ENCODE measurements at regions not wholly inside any gene's neighbourhood (a gene's known extent, or its start where the extent isn't known, plus 50 kb on each side); places are given as distances from the start of the nearest gene placed in this dataset.

DNA sequence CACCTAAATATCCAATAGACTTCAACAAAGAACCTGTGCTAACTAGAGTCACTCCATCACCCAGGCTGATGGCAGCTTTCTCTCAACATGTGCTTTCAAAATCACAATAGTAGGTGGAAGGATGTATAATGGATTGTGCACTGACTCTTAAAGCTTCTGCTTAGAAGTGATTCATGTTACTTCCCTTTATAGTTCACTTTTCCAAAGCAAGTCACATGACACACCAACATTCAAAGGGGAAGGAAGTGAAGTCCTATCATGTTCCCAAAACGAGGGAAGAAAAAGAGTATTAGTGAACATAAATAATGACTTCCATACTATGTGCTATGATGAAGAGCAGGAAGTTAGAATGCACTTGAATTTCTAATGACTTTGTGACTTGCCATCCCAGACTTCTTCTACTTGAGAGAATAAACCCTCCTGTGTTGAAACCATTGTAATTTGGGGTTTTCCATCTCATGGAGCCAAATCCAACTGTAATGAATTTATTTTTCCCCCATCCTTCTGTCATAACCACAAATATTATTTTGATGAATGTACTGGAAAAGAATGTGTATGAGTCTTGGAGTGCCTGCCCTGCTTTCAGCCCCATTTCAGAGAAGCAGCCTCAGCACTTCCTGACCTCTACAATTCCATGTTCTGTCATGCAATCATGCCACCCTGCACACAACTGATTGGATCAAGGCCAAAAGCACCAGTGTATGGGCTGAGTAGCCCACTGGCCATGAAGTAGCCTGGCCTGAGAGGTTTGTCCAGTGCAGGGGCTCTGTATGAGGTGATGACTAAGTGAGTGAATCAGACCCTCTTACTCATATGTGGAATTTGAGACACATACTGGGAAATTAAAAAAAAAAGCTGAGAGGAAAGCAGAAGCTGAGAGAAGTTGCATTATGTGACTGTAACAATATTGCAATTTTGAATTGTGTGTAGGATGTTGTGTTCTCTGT, 525.9 kb upstream of the CLINT1 start:
- Mint-ChIP-seq H3K4me3 (no peak overlapping the region), H3K27me3 (peaks cover 3% of the 10 kb centered on the region), H3K4me1 (no peaks in the 10 kb centered on the region), H3K9me3 (peaks cover 10% of the 10 kb centered on the region), H3K27ac (no peak overlapping the region), H3K36me3 (peaks cover 5% of the 10 kb centered on the region)
- ATAC-seq (ENCODE audit: low read depth) (no peak), DNase-seq (ENCODE audit: low spot score in 2 of 2) (no peak)

DNA sequence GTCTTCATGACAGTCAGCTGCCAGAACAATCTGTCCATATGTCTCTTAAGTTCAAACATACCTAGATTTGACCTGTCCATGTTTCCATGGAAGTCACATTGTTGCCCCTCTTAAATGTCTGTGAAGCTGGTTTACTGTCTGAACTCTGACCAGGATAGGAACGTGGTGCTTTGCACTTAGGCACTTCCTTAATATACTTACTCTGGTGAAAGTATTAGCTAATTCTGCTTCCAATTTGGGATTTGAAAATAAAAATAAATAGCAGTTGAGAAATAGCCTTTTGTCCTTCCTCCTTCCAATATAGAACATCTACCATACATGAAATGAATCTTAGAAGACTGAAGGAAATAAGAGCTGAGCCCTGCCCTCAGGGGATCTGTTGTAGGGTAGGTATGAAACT, 524.5 kb upstream of the CLINT1 start:
- DNase-seq (ENCODE audit: low spot score in 2 of 2) (no peak), ATAC-seq (ENCODE audit: low read depth) (no peak)
- Mint-ChIP-seq H3K4me1 (no peaks in the 10 kb centered on the region), H3K9me3 (peaks cover 10% of the 10 kb centered on the region), H3K27ac (no peak overlapping the region), H3K36me3 (peaks cover 5% of the 10 kb centered on the region), H3K4me3 (no peak overlapping the region), H3K27me3 (peaks cover 3% of the 10 kb centered on the region)

DNA sequence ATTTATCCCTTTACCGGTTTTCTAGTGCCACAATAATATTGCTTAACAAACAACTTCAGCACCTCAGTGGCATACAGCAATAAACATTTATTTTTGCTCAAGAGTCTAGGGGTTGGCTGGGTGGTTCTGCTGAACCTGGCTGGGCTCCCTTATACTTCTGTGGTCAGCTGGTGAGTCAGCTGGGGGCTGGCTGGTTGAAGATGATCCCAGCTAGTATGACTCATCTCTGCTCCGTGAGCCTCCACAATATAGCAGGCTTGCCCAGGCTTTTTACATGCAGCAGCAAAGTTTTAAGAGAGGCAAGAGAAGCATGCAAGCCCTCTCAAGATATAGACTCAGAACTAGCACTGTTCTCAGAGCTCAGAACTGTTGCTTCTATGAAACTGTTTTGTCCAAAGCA, 523.5 kb upstream of the CLINT1 start:
- DNase-seq (ENCODE audit: low spot score in 2 of 2): no peak
- Mint-ChIP-seq H3K27me3 (peaks cover 3% of the 10 kb centered on the region), H3K27ac (no peak overlapping the region), H3K4me1 (no peaks in the 10 kb centered on the region), H3K4me3 (no peak overlapping the region), H3K9me3 (peaks cover 12% of the 10 kb centered on the region), H3K36me3 (peaks cover 7% of the 10 kb centered on the region)
- ATAC-seq (ENCODE audit: low read depth): no peak

DNA sequence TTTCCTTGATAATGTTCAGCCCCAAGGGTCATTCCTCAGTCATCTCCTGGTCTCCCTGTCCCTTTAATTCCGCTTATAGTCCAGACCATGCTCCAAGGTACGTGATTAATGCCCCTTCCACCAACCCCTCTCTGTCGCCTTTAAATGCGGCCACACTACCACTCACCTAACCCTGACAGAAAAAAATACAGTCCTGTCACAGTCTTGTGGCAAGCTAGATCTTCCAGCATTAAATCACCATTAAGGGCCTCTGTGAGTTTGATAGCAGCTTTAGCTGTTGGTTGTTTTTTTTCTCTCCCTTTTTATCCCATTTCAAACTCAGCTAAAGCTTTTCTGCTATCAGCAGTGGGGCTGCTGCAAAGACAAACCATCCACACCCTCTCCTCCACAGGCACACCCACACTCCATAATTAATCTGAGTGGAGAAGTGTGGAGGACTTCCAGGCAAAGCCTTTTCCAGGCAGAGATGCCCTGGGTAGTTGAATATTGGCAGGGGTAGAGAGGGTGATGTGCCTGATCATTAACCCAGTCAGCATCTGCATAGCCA, 522.7 kb upstream of the CLINT1 start:
- Mint-ChIP-seq H3K9me3 (peaks cover 12% of the 10 kb centered on the region), H3K4me1 (no peaks in the 10 kb centered on the region), H3K27ac (no peak overlapping the region), H3K4me3 (no peak overlapping the region), H3K27me3 (peaks cover 3% of the 10 kb centered on the region), H3K36me3 (peaks cover 8% of the 10 kb centered on the region)
- no peak for DNase-seq (ENCODE audit: low spot score in 2 of 2)
- ATAC-seq (ENCODE audit: low read depth): no peak

DNA sequence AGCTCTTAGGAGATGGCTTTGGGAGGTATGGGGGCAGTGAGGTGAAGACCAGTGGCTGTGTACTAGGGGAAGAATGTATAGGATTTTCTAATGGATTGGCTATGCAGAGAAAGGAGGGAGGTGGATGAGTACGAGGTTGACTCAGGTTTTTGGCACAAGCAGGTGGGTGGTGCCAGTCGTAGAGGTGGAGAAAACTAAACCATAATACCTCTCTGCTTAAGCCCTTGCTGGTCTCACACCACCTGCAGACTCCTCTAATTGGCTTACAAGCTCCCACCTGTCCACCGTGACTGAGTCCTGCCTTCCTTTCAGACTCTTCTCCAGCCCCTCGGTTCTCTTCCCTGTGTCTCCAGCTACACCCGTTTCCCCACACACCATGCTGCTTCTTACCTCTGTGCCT, 521.7 kb upstream of the CLINT1 start:
- ATAC-seq (ENCODE audit: low read depth) (no peak), DNase-seq (ENCODE audit: low spot score in 2 of 2) (no peak)
- peaks cover 8% of the 10 kb centered on the region for H3K36me3 Mint-ChIP-seq
- no peaks in the 10 kb centered on the region for H3K4me1 Mint-ChIP-seq
- peaks cover 3% of the 10 kb centered on the region for H3K27me3 Mint-ChIP-seq
- H3K9me3 Mint-ChIP-seq: peaks cover 8% of the 10 kb centered on the region
- H3K27ac Mint-ChIP-seq: no peak overlapping the region
- H3K4me3 Mint-ChIP-seq: no peak overlapping the region

DNA sequence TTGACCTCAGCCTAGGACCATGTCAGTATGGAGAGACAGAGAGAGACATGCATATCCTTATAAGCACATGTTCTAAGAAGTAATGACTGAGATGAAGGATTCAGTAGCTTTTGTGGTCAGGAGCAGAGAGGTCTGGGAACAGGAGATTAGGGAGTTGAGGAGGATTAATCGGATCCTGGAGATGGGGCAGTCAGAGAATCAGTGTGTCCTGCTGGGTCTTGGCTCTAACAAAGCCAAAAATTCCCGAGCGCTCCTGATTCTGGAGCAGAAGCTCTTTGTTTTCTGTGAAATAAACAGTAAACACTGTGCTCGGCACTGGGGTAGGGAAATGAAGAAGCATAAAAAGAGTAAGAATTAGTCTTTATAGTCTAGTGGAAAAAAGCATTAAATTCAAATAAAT, 520.0 kb upstream of the CLINT1 start:
- no peak for ATAC-seq (ENCODE audit: low read depth)

DNA sequence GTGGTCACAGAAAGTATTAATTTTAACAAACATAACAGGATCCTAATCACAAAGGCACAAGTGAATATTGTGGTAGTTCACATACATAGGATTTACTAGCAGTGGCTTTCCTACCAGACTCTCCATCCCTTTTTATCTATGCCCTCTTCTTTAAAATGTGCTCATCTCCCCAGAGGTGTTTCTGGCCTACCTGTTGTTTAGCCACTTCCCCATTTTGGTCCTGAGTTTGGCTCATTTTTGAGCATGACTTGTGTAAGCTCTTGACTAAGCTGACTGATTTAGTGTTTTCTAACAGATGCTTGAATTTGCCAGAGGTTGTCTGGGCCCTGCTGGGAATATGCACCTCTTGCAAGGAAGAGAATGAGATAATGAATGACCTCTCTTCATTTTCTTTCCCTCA, 517.7 kb upstream of the CLINT1 start:
- Mint-ChIP-seq H3K36me3 (peaks cover 3% of the 10 kb centered on the region), H3K27ac (no peak overlapping the region), H3K4me1 (no peaks in the 10 kb centered on the region), H3K4me3 (no peak overlapping the region), H3K27me3 (peaks cover 3% of the 10 kb centered on the region), H3K9me3 (peaks cover 2% of the 10 kb centered on the region)
- DNase-seq (ENCODE audit: low spot score in 2 of 2) (no peak), ATAC-seq (ENCODE audit: low read depth) (peak; percentile 64)

More for the DNA sequence above, 520.0 kb upstream of the CLINT1 start:
- Mint-ChIP-seq H3K4me3 (no peak overlapping the region), H3K4me1 (no peaks in the 10 kb centered on the region), H3K27ac (no peak overlapping the region), H3K9me3 (peaks cover 4% of the 10 kb centered on the region), H3K27me3 (peaks cover 3% of the 10 kb centered on the region), H3K36me3 (peaks cover 4% of the 10 kb centered on the region)
- no peak for DNase-seq (ENCODE audit: low spot score in 2 of 2)

DNA sequence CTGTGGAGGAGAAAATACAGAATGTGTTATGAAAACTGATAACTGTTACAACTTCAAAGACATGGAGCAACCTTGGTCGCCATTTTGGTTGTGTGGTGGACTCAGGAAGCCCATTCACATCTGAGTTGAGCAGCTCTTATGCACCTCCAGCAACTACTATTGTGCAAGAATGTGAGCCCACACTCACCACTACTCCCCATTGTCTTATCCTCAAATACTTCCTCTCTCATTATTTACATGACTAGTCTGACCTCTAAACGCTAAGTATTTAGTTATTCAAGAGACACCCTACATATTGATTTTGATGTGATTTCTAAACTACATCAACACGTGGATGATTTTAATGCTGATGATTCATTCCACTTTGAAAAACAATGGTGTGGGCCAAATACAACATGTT, 516.6 kb upstream of the CLINT1 start:
- Mint-ChIP-seq H3K4me1 (no peaks in the 10 kb centered on the region), H3K9me3 (peaks cover 2% of the 10 kb centered on the region), H3K36me3 (peaks cover 3% of the 10 kb centered on the region), H3K27me3 (peaks cover 3% of the 10 kb centered on the region), H3K4me3 (no peak overlapping the region), H3K27ac (no peak overlapping the region)
- ATAC-seq (ENCODE audit: low read depth) (no peak), DNase-seq (ENCODE audit: low spot score in 2 of 2) (no peak)

DNA sequence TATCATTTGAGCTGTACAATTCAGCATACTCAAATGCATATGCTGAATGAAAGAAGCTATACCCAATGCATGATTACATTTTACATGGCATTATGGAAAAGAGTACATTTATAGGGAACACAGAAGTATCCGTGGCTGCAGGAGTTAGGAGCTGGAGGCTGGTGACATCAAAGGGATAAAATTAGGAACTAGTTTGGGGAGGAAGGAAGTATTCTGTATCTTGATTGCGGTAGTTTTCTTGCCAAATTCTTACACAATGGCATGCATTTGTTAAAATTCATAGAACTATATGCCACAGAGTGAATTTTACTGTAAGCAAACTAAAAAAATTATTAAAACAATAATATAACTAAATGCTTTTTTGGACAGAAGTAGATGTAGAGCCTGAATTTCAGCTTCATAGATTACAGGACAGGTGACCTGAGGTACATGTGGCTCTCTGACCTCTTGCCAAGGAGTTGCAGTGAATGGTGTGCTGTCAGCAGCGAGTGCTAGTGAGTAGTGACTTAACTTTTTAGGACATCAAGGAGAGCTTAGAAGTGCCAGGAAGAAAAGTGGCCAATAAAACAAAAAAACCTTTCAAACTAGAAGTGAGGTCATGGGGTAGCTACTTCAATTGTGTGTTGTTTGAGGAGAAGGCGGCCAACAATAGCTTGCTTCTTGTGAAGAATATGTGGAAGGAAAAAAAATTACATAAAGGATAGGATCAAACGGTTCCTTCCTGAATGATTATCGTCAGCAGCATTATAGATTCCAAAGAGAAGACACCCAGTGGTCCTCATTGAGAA, 514.9 kb upstream of the CLINT1 start:
- H3K27ac Mint-ChIP-seq: no peak overlapping the region
- H3K4me3 Mint-ChIP-seq: no peak overlapping the region
- H3K4me1 Mint-ChIP-seq: no peaks in the 10 kb centered on the region
- no peak for DNase-seq (ENCODE audit: low spot score in 2 of 2)
- no peak for ATAC-seq (ENCODE audit: low read depth)
- no peaks in the 10 kb centered on the region for H3K27me3 Mint-ChIP-seq
- peaks cover 3% of the 10 kb centered on the region for H3K36me3 Mint-ChIP-seq
- H3K9me3 Mint-ChIP-seq: peaks cover 2% of the 10 kb centered on the region

DNA sequence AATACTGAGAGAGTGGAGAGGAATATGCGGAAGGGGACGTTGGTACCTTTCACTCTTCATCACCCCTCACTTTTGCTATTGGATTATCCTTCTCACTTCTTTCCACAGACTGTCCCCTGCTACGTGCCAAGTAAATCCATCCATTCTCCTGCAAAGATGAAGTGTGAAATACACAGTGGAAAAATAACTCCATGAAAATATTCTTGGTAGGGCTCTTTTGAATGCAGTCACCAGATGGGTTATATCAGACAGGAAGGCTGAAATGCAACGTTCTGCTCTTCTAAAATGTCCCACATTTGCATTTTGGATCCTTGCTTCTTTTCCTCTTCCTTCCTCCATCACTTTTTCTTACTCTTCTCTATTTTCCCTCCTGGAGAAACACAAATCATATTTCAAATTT, 510.3 kb upstream of the CLINT1 start:
- Mint-ChIP-seq H3K27me3 (no peaks in the 10 kb centered on the region), H3K4me1 (no peaks in the 10 kb centered on the region), H3K4me3 (no peak overlapping the region), H3K36me3 (no peaks in the 10 kb centered on the region), H3K27ac (no peak overlapping the region), H3K9me3 (no peaks in the 10 kb centered on the region)
- no peak for ATAC-seq (ENCODE audit: low read depth)
- DNase-seq (ENCODE audit: low spot score in 2 of 2): no peak

DNA sequence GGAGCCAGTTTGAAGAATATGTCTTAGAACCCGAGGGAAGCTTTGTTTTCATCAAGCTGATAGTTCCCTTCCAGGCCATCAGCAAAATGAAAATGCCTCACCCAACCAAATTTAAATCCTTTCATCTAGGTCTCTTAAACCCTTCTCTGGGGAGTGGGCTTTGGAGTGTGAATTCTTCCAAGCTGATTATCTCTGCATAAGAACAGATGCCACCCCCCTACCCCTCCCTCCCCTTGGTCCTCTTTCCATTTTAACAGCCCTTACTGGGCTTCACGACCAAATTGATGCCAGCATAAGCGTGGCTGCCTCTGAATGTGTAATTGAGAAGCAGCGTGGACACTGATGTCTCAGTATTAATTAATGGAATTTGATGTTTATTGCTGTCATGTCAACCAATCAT, 509.7 kb upstream of the CLINT1 start:
- DNase-seq (ENCODE audit: low spot score in 2 of 2): no peak
- Mint-ChIP-seq H3K4me3 (no peak overlapping the region), H3K36me3 (no peaks in the 10 kb centered on the region), H3K4me1 (no peaks in the 10 kb centered on the region), H3K27me3 (no peaks in the 10 kb centered on the region), H3K27ac (no peak overlapping the region), H3K9me3 (no peaks in the 10 kb centered on the region)
- ATAC-seq (ENCODE audit: low read depth): no peak

DNA sequence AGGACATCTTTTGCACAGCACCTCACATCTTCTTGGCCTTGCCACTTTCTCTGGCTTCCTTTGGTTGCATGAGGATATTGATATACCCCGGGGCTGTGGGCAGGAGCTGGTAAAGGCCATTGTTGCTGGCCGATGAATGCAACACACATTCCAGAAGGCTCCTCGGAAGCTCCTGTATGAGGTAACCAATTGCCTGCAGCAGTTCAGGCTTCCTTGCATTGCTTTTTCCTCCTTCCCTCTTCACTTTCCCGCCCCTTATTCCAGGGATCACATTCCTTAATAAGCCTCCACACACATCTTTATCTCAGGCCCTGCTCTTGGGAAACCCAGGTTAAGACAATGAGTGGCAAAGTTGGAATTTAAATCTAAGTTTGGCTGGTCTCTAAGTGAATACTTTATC, 505.4 kb upstream of the CLINT1 start:
- no peaks in the 10 kb centered on the region for H3K9me3 Mint-ChIP-seq
- no peak for DNase-seq (ENCODE audit: low spot score in 2 of 2)
- no peak overlapping the region for H3K27ac Mint-ChIP-seq

DNA sequence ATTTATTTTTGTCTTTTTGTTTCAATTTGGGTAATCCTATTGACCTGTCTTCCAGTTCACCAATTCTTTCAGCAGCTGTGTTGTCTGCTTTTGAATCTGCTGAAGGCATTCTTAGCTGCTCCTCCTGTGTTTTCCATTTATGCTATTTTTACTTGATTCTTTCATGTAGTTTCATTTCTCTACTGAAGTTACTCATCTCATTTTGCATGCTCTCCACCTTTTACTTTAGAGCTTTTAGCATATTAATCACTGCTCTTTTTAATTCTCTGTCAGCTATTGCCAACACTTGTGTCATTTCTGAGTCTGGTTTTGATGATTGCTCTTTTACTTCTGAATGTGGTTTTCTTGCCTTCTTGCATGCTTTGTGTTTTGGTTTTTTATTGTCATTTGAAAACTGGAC, 496.0 kb upstream of the CLINT1 start:
- ATAC-seq (ENCODE audit: low read depth) (no peak), DNase-seq (ENCODE audit: low spot score in 2 of 2) (no peak)
- Mint-ChIP-seq H3K4me1 (no peaks in the 10 kb centered on the region), H3K36me3 (peaks cover 5% of the 10 kb centered on the region), H3K9me3 (peaks cover 8% of the 10 kb centered on the region), H3K4me3 (no peak overlapping the region), H3K27me3 (no peaks in the 10 kb centered on the region), H3K27ac (no peak overlapping the region)

More for the DNA sequence above, 505.4 kb upstream of the CLINT1 start:
- ATAC-seq (ENCODE audit: low read depth): no peak
- H3K27me3 Mint-ChIP-seq: no peaks in the 10 kb centered on the region
- H3K4me3 Mint-ChIP-seq: no peak overlapping the region
- H3K36me3 Mint-ChIP-seq: no peaks in the 10 kb centered on the region
- no peaks in the 10 kb centered on the region for H3K4me1 Mint-ChIP-seq

DNA sequence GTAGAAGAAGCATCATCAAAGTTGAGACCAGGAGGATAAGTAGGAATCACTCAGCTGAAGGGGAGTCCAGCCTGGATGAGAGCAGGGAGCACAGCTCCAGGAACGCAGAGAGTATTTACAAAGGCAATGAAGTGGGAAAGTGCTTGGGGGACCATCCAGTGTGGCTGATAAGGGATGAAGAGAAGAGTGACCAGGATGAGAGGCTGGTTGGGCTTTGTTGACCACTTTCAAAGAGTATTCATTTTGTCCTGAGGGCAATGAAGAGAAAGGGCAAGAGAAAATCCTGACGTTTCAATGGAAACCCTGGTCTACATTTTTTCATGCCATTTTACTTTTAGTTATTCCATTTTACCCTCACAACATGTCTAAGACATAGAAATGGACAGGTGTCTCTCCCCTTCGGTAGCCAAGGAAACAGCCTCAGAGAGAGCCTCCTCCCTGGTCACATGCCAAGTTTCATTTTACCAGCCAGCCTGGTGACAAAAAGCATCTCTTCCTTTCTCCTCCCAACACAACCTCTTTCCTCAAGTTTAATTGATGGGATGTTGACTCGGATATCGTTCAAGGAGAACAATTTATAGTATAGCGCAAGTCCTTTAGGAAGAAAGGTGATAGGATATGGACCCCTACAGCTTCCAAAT, 492.7 kb upstream of the CLINT1 start:
- Mint-ChIP-seq H3K27ac (no peak overlapping the region), H3K4me3 (no peak overlapping the region), H3K9me3 (peaks cover 8% of the 10 kb centered on the region), H3K4me1 (no peaks in the 10 kb centered on the region), H3K27me3 (no peaks in the 10 kb centered on the region), H3K36me3 (peaks cover 5% of the 10 kb centered on the region)
- DNase-seq (ENCODE audit: low spot score in 2 of 2) (no peak), ATAC-seq (ENCODE audit: low read depth) (no peak)
